ENCODE measurements at regions not wholly inside any gene's neighbourhood (a gene's known extent, or its start where the extent isn't known, plus 50 kb on each side); places are given as distances from the start of the nearest gene placed in this dataset.
"Not testable (repeated sequence)": the region's sequence is repeated elsewhere in the genome, so short reads cannot be mapped to it uniquely, and the experiment has no call there.

DNA sequence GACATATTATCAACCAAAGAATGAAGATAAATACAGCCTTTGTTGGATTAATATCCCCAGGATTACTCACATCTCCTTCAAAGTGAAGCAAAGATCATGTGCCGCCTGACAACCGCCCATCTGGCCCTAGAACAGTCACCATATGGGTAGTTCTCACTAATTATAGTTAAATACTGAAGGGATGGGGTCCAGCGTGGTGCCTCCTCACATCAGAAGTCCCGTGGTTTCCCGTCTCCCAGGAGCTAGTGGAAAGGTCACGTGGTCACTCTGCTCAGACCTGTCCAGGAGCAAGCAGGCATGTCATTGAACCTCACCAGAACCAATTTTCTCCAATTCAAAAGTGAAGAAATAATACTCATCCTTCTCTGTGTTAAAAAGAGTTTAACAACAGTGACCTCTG lies 434.5 kb downstream of the SHISA9 start:
- DNase-seq (ENCODE audit: extremely low spot score) = no peak
- POLR2A ChIA-PET = no interaction called here
- CTCF ChIA-PET = no interaction called here
- no peak for TF ChIP-seq HDGF (IDR thresholded peaks at IDR 0.05; ENCODE audit: borderline replicate concordance)
- TF ChIP-seq FOXK2 (IDR thresholded peaks at IDR 0.05) = no peak
- TF ChIP-seq LEF1 (IDR thresholded peaks at IDR 0.05; ENCODE audit: borderline replicate concordance) = no peak
- no peak for TF ChIP-seq ELF4 (IDR thresholded peaks at IDR 0.05)
- TF ChIP-seq BHLHE40 (IDR thresholded peaks at IDR 0.05; ENCODE audit: borderline replicate concordance) = no peak
- TF ChIP-seq, protein P1, sequence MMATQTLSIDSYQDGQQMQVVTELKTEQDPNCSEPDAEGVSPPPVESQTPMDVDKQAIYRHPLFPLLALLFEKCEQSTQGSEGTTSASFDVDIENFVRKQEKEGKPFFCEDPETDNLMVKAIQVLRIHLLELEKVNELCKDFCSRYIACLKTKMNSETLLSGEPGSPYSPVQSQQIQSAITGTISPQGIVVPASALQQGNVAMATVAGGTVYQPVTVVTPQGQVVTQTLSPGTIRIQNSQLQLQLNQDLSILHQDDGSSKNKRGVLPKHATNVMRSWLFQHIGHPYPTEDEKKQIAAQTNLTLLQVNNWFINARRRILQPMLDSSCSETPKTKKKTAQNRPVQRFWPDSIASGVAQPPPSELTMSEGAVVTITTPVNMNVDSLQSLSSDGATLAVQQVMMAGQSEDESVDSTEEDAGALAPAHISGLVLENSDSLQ (IDR thresholded peaks at IDR 0.05) = no peak
- no peak for TF ChIP-seq L3MBTL2 (conservative IDR thresholded peaks at IDR 0.05)
- no peak for TF ChIP-seq FOXM1 (IDR thresholded peaks at IDR 0.05; ENCODE audit: borderline replicate concordance)
- TF ChIP-seq NFRKB (IDR thresholded peaks at IDR 0.05) = no peak
- no peak for TF ChIP-seq SP1 (IDR thresholded peaks at IDR 0.05)
- TF ChIP-seq ZNF384 (IDR thresholded peaks at IDR 0.05) = no peak
- no peak for TF ChIP-seq CTBP1 (IDR thresholded peaks at IDR 0.05; ENCODE audit: borderline replicate concordance)
- no peak for TF ChIP-seq TARDBP (IDR thresholded peaks at IDR 0.05)
- TF ChIP-seq ARNT (IDR thresholded peaks at IDR 0.05) = no peak

DNA sequence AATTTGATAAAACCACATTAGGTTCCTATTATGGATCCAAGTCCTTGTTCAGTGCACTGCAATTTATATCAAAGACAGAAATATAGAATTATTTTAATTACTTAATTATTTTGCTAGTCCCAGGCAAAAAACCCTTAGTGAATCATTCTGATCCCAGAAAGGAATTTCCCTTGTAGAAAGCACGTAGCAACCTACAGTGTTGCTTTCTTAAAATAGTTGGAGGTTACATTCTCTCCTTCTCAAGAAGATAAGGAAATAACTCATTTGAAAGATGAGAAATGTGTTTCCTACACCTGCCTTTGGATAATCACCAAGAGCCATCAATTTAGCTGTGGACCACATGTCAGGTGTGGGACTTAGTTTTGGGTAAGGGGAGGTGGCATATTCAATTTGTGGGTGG lies 434.9 kb downstream of the SHISA9 start:
- TF ChIP-seq ELF4 (IDR thresholded peaks at IDR 0.05) = no peak
- no peak for TF ChIP-seq FOXM1 (IDR thresholded peaks at IDR 0.05; ENCODE audit: borderline replicate concordance)
- no peak for TF ChIP-seq ARNT (IDR thresholded peaks at IDR 0.05)
- TF ChIP-seq, protein P1 (IDR thresholded peaks at IDR 0.05) = no peak
- no peak for TF ChIP-seq ZNF384 (IDR thresholded peaks at IDR 0.05)
- no peak for TF ChIP-seq L3MBTL2 (conservative IDR thresholded peaks at IDR 0.05)
- TF ChIP-seq FOXA1 (IDR thresholded peaks at IDR 0.05) = no peak
- TF ChIP-seq LEF1 (IDR thresholded peaks at IDR 0.05; ENCODE audit: borderline replicate concordance) = no peak
- TF ChIP-seq HDGF (IDR thresholded peaks at IDR 0.05; ENCODE audit: borderline replicate concordance) = no peak
- TF ChIP-seq CTBP1 (IDR thresholded peaks at IDR 0.05; ENCODE audit: borderline replicate concordance) = no peak
- TF ChIP-seq TARDBP (IDR thresholded peaks at IDR 0.05) = no peak
- TF ChIP-seq SUZ12 (IDR thresholded peaks at IDR 0.05) = no peak
- TF ChIP-seq BHLHE40 (IDR thresholded peaks at IDR 0.05; ENCODE audit: borderline replicate concordance) = no peak
- TF ChIP-seq FOXK2 (IDR thresholded peaks at IDR 0.05) = no peak
- TF ChIP-seq SP1 (IDR thresholded peaks at IDR 0.05) = no peak
- TF ChIP-seq NFRKB (IDR thresholded peaks at IDR 0.05) = no peak
- no peak for DNase-seq (ENCODE audit: extremely low spot score)
- ChIA-PET POLR2A (no interaction called here), CTCF (no interaction called here)

DNA sequence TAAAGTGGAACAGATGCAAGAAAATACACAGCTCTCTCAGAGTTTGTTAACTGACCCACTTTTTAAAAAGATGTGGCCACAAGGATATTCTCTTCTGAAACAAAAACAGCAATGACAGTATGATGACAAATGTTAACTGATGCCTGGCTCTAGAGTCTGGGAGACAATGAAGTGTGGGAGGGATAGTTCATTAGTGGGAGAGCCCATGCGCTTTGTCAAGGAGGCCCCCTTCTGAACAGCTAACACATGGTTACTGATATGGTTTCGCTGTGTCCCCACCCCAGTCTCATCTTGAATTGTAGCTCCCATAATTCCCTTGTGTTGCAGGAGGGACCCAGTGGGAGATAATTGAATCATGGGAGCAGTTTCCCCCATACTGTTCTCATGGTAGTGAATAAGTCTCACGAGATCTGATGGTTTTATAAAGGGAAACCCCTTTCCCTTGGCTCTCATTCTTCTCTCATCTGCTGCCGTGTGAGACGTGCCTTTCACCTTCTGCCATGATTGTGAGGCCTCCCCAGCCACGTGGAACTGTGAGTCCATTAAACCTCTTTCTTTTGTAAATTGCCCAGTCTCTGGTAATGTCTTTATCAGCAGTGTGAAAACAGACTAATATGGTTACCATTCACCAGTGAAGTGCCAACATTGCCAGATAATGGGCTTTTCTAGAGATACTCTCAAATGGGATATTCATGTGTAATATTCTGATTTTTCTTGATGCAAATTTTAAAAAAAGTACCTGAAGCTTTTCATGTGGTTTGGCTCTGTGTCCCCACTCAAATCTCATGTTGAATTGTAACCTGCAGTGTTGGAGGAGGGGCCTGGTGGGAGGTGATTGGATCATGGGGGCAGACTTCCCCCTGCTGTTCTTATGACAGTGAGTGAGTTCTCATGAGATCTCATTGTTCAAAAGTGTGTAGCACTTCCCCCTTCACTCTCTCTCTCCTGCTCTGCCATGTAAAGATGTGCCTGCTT lies 435.8 kb downstream of the SHISA9 start:
- CTCF ChIA-PET; DNase-seq (ENCODE audit: extremely low spot score); POLR2A ChIA-PET: not testable (repeated sequence)

DNA sequence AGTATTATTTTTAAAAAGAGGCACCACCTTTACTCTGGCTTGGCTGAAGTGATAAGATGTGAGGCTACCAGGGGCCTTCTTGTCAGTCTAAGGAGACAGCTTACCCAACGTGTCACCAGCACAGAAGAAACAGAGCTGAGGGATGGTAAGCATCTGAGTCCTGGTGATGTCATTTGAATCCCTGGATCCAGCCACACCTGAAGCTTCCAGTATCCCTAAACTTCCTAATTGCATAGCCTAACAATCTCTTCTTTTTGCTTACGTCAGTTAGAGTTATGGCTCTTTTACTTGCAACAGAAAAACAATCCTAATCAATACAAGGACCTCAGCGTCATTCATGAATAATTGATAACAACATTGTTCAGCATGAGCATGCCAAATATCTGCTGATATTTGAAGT lies 436.6 kb downstream of the SHISA9 start:
- TF ChIP-seq HDGF (IDR thresholded peaks at IDR 0.05; ENCODE audit: borderline replicate concordance) (no peak), NFRKB (IDR thresholded peaks at IDR 0.05) (no peak), BHLHE40 (IDR thresholded peaks at IDR 0.05; ENCODE audit: borderline replicate concordance) (no peak), FOXK2 (IDR thresholded peaks at IDR 0.05) (no peak), ELF4 (IDR thresholded peaks at IDR 0.05) (no peak), FOXM1 (IDR thresholded peaks at IDR 0.05; ENCODE audit: borderline replicate concordance) (no peak), ZNF384 (IDR thresholded peaks at IDR 0.05) (no peak), LEF1 (IDR thresholded peaks at IDR 0.05; ENCODE audit: borderline replicate concordance) (no peak), ARNT (IDR thresholded peaks at IDR 0.05) (no peak), FOXA1 (IDR thresholded peaks at IDR 0.05) (no peak), L3MBTL2 (conservative IDR thresholded peaks at IDR 0.05) (no peak), TARDBP (IDR thresholded peaks at IDR 0.05) (no peak), SUZ12 (IDR thresholded peaks at IDR 0.05) (no peak), CTBP1 (IDR thresholded peaks at IDR 0.05; ENCODE audit: borderline replicate concordance) (no peak), SP1 (IDR thresholded peaks at IDR 0.05) (no peak)
- TF ChIP-seq, protein P1 (IDR thresholded peaks at IDR 0.05) = no peak
- no peak for DNase-seq (ENCODE audit: extremely low spot score)
- ChIA-PET CTCF (no interaction called here), POLR2A (no interaction called here)

DNA sequence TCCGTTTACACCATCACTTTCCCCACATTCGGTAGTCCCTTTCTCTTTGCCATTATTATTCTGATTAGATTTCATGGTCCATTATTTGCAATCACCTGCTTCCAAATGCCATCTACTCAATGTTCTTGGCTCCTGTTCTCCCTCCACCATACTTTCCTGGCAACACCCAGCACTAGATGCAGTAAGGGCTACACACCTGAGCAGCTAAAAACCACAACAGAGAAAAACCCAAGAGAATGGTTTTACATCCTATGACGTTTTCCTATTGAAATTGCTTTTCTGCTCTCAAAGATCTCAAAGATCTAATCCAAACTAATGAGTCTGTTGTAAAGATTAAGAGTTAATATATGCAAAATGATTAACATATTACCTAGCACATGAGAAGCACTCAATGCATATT lies 441.3 kb downstream of the SHISA9 start:
- POLR2A ChIA-PET = no interaction called here
- TF ChIP-seq NFRKB (IDR thresholded peaks at IDR 0.05) = no peak
- no peak for TF ChIP-seq CTBP1 (IDR thresholded peaks at IDR 0.05; ENCODE audit: borderline replicate concordance)
- no peak for TF ChIP-seq ZNF384 (IDR thresholded peaks at IDR 0.05)
- TF ChIP-seq LEF1 (IDR thresholded peaks at IDR 0.05; ENCODE audit: borderline replicate concordance) = no peak
- no peak for TF ChIP-seq TARDBP (IDR thresholded peaks at IDR 0.05)
- no peak for TF ChIP-seq FOXK2 (IDR thresholded peaks at IDR 0.05)
- no peak for TF ChIP-seq SP1 (IDR thresholded peaks at IDR 0.05)
- no peak for TF ChIP-seq L3MBTL2 (conservative IDR thresholded peaks at IDR 0.05)
- no peak for TF ChIP-seq ARNT (IDR thresholded peaks at IDR 0.05)
- TF ChIP-seq, protein P1 (IDR thresholded peaks at IDR 0.05) = no peak
- TF ChIP-seq HDGF (IDR thresholded peaks at IDR 0.05; ENCODE audit: borderline replicate concordance) = no peak
- TF ChIP-seq SUZ12 (IDR thresholded peaks at IDR 0.05) = no peak
- no peak for TF ChIP-seq FOXM1 (IDR thresholded peaks at IDR 0.05; ENCODE audit: borderline replicate concordance)
- TF ChIP-seq ELF4 (IDR thresholded peaks at IDR 0.05) = no peak
- no peak for TF ChIP-seq FOXA1 (IDR thresholded peaks at IDR 0.05)
- no peak for TF ChIP-seq BHLHE40 (IDR thresholded peaks at IDR 0.05; ENCODE audit: borderline replicate concordance)
- CTCF ChIA-PET = no interaction called here
- no peak for DNase-seq (ENCODE audit: extremely low spot score)

Data from HEK293T (cell line).